ENCODE measurements at regions not wholly inside any gene's neighbourhood (a gene's known extent, or its start where the extent isn't known, plus 50 kb on each side); places are given as distances from the start of the nearest gene placed in this dataset.

DNA sequence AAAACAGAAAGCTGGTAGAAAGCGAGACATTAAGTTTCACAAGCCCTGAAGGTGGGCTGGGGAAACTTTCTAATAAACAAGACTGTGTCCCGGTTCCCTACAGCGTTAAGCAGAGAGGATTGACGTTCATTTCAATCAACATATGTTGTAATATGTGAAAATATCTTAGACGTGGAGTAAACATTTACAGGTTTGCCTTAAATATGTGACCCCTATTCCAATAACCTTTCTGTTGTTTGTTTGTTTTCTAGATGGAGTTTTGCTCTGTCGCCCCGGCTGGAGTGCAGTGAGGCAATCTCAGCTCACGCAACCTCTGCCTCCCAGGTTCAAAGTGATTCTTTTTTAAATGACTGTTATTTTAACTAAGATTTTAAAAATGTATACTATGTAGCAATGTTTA lies 526.2 kb downstream of the SUCLA2 start:
- TF ChIP-seq CTCF (IDR thresholded peaks at IDR 0.05; ENCODE audit: low read depth, low read length) (no peak), POLR2A (IDR thresholded peaks at IDR 0.05; ENCODE audit: extremely low read depth, insufficient read length) (no peak)
- TF ChIP-seq, protein P1, sequence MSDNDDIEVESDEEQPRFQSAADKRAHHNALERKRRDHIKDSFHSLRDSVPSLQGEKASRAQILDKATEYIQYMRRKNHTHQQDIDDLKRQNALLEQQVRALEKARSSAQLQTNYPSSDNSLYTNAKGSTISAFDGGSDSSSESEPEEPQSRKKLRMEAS (IDR thresholded peaks at IDR 0.05; ENCODE audit: low read depth, low read length) = no peak

All from NB4 (cell line).